ENCODE measurements at regions not wholly inside any gene's neighbourhood (a gene's known extent, or its start where the extent isn't known, plus 50 kb on each side); places are given as distances from the start of the nearest gene placed in this dataset.
A peak's percentile ranks its signal among the peaks of the same experiment; 100 is the strongest.
"Not testable (repeated sequence)": the region's sequence is repeated elsewhere in the genome, so short reads cannot be mapped to it uniquely, and the experiment has no call there.

GRCh38 chr1:173365341-173365740 is 111.8 kb upstream of the PRDX6 start:
- TF ChIP-seq, protein P1, sequence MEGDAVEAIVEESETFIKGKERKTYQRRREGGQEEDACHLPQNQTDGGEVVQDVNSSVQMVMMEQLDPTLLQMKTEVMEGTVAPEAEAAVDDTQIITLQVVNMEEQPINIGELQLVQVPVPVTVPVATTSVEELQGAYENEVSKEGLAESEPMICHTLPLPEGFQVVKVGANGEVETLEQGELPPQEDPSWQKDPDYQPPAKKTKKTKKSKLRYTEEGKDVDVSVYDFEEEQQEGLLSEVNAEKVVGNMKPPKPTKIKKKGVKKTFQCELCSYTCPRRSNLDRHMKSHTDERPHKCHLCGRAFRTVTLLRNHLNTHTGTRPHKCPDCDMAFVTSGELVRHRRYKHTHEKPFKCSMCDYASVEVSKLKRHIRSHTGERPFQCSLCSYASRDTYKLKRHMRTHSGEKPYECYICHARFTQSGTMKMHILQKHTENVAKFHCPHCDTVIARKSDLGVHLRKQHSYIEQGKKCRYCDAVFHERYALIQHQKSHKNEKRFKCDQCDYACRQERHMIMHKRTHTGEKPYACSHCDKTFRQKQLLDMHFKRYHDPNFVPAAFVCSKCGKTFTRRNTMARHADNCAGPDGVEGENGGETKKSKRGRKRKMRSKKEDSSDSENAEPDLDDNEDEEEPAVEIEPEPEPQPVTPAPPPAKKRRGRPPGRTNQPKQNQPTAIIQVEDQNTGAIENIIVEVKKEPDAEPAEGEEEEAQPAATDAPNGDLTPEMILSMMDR (IDR thresholded peaks at IDR 0.05; ENCODE audit: low read depth, low read length): no peak

DNA sequence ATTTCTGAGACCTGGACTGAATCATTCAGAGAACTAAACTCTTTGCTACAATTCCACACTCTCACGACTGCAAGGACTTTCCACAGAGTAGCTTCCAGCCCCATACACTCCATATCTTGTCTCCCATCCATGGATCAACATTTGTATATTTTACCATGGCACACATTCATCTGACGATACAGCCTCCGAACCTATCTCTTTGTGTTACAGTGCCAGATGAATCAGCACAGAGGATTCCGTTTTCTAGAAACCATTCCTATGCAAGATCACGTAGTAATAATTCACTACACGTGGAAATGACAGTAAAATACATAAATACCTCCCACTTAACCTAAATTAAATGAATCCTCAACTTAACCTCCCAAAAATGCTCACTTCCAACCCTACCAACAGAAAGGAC is 110.0 kb upstream of the PRDX6 start:
- no peak for DNase-seq (ENCODE audit: extremely low read depth, low read depth)
- TF ChIP-seq, protein P1 (IDR thresholded peaks at IDR 0.05; ENCODE audit: low read depth, low read length): no peak

More at GRCh38 chr1:173365341-173365740, 111.8 kb upstream of the PRDX6 start:
- DNase-seq (ENCODE audit: extremely low read depth, low read depth): no peak

GRCh38 chr1:173370586-173370985 is 106.5 kb upstream of the PRDX6 start:
- DNase-seq (ENCODE audit: extremely low read depth, low read depth): not testable (repeated sequence)

DNA sequence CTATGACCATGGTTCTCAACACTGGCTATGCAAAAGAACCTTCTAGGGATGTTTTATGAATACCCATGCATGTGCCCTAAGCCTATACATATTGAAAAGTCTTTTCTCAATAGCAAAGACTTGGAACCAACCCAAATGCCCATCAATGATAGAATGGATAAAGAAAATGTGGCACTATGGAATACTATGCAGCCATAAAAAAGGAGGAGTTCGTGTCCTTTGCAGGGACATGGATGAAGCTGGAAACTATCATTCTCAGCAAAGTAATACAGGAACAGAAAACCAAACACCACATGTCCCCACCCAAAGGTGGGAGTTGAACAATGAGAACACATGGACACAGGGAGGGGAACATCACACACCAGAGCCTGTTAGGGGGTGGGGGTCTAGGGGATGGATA is 101.1 kb upstream of the PRDX6 start:
- not testable (repeated sequence) for DNase-seq (ENCODE audit: extremely low read depth, low read depth)

GRCh38 chr1:173377266-173377665 is 99.9 kb upstream of the PRDX6 start:
- TF ChIP-seq, protein P1 (IDR thresholded peaks at IDR 0.05; ENCODE audit: low read depth, low read length): no peak
- no peak for DNase-seq (ENCODE audit: extremely low read depth, low read depth)

GRCh38 chr1:173383351-173383750 is 93.8 kb upstream of the PRDX6 start:
- DNase-seq (ENCODE audit: extremely low read depth, low read depth): no peak
- TF ChIP-seq, protein P1 (IDR thresholded peaks at IDR 0.05; ENCODE audit: low read depth, low read length): no peak

DNA sequence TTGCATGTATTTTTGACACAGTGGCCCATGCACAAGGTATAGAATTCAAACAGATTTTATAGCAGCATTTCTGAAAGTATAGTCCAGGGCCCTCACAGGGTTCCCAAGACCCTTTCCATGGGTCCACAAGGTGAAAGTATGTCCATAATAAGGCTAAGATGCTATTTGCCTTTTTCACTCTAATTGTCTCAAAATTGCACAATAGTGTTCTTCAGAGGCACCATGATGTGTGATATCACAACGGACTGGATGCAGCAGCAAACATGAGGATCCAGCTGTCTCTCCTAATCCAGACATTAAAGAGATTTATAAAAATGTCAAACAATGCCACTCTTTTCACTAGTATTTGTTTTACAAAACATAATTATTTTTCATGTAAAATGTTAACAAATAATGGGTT is 88.8 kb upstream of the PRDX6 start:
- TF ChIP-seq, protein P1 (IDR thresholded peaks at IDR 0.05; ENCODE audit: low read depth, low read length): no peak
- DNase-seq (ENCODE audit: extremely low read depth, low read depth): no peak

GRCh38 chr1:173392895-173393658 is 84.1 kb upstream of the PRDX6 start:
- TF ChIP-seq, protein P1 (IDR thresholded peaks at IDR 0.05; ENCODE audit: low read depth, low read length): no peak
- peak; percentile 56 for DNase-seq (ENCODE audit: extremely low read depth, low read depth)
